SK-MEL-5 (cell line): ENCODE measurements at regions not wholly inside any gene's neighbourhood (a gene's known extent, or its start where the extent isn't known, plus 50 kb on each side); places are given as distances from the start of the nearest gene placed in this dataset.

Source experiments
- DNase-seq: peaks from one replicate; pipeline ENCODE4 v3.0.0-alpha.2; 2016; ENCODE audit warnings: low read depth, low spot score
- in situ Hi-C: cut with HindIII; loops from 2 replicates; pipeline ENCODE4 v1.10.0; 2016; ENCODE audit warnings: low sequenced_read_pairs, high pct_unique_total_duplicates, low pct_unique_long_range_greater_than_20kb

GRCh38 chr4:65170768-65171514 lies 499.3 kb downstream of the EPHA5 start:
- no peak for DNase-seq
- in situ Hi-C loops = no loop called here

DNA sequence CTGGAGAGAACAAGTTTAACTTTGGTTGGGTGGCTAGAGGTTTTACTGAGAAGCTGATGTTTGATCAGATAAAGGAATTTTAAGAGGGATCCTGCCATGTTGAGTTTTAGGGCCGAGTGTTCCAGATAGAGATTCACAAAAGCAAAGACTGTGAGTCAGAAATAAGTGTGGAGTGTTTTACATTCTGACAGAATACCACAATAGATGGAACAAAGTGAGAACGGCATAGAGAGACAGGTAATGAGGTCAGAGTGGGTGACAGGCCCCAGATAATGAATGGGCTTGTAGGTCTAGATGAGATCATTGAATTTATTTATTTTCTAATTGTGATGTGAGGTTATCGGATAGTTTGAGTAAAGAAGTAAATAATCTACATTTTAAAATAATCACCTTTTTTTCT lies 502.6 kb downstream of the EPHA5 start:
- in situ Hi-C loops = no loop called here
- DNase-seq = no peak

GRCh38 chr4:65152205-65152604 lies 518.1 kb downstream of the EPHA5 start:
- in situ Hi-C loops = no loop called here
- DNase-seq = no peak

DNA sequence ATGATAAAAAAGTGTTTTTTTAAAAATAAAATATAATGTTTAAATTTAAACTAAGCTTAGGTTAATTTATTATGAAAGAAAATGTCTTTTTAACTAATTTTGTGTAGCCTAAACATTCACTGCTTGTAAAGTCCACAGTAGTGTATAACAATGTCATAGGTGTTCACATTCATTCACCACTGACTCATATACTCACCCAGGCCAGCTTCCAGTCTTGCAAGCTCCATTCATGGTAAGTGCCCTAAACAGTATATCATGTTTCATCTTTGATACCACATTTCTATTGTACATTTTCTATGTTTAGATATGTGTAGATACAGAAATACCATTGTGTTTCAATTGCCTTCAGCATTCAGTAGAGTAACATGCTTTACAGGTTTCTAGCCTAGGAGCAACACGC lies 530.3 kb downstream of the EPHA5 start:
- DNase-seq = no peak
- in situ Hi-C loops = no loop called here

GRCh38 chr4:65126200-65126599 lies 544.1 kb downstream of the EPHA5 start:
- DNase-seq = no peak

GRCh38 chr4:65120287-65120686 lies 550.0 kb downstream of the EPHA5 start:
- in situ Hi-C loops = no loop called here
- DNase-seq = no peak

More at GRCh38 chr4:65126200-65126599, 544.1 kb downstream of the EPHA5 start:
- in situ Hi-C loops = no loop called here

GRCh38 chr4:65102419-65102818 lies 567.9 kb downstream of the EPHA5 start:
- in situ Hi-C loops = no loop called here
- no peak for DNase-seq

DNA sequence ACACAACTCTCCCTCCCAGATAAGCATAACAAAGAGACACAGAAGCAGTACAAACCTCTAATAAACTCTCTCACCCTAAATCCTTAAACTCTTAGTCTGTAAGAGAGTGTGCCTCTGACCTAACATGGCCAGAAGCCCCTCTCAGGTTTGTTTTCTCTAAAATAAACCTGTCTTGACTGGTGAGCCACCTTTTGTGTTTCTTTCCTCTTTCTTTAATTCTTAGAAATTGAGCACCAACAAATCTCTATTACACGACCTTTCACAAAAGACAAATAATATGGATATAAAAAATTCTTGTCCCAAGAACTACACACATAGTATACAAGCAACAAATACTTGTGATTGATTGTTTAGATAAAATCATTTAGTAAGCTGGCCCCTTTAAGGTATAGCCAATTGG lies 573.7 kb downstream of the EPHA5 start:
- no peak for DNase-seq
- in situ Hi-C loops = no loop called here

GRCh38 chr4:65089666-65090065 lies 580.6 kb downstream of the EPHA5 start:
- peak; percentile 78 for DNase-seq
- in situ Hi-C loops = no loop called here

DNA sequence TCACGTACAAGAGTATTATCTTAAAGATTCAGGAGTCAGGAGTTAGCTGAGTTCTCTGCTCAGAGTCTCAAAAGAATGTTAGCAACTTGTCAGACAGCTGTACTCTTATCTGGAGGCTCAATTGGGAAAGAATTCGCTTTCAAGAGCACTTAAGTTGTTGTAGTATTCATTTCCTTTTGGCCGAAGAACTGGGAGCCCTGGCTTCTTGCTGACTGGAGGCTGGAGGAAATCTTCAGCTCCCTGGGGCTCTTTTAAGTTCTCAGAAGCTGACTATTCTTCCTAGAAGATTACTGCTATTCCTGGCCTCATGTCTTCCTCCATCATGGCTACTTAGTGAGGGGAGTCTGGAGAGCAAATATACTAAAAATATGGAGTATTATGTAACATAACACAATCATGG lies 587.2 kb downstream of the EPHA5 start:
- in situ Hi-C loops = no loop called here
- no peak for DNase-seq

DNA sequence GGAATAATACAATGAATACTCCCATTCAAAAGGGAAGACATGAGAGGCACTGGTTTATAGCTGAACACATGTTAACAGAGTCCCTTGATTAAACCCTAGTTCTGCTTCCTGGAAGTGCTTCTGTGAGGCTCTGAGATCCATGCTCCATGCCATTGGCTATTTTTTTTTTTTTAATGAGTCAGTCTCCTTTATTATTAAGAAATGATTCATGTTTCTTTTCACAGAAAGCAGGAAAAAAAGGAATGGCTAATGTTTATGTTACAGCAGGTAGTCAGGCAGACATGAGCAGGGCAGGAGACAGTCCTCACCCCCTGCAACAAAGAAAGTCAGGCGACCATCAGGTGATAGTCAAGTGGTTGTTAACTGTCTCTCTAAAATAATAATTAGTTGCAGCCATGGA lies 598.7 kb downstream of the EPHA5 start:
- DNase-seq = peak; percentile 2
- in situ Hi-C loops = no loop called here

DNA sequence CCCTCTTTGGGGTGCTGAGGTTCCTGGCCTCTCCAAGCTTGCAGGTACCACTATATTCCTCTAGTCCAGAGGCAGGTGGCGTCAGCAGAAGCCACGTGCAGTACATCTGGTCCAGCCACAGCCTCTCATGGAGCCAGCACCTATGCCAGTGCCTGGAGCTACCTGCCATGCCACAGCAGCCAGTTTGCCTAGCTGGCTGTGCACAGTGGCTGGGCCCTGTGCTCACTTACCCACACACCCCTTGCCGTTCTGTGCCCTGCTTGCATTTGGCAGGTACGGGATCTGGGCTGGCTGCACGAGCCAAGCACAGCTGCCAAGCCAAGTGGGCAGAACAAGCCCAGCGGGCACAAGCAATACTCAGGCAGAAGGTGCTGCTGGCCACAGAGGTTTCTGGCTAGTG lies 601.1 kb downstream of the EPHA5 start:
- in situ Hi-C loops = no loop called here
- no peak for DNase-seq

- in situ Hi-C loops = no loop called here
- no peak for DNase-seq
Measured at GRCh38 chr4:65066106-65066505, 604.2 kb downstream of the EPHA5 start.

GRCh38 chr4:65063601-65064000 lies 606.7 kb downstream of the EPHA5 start:
- in situ Hi-C loops = no loop called here
- no peak for DNase-seq

- in situ Hi-C loops = no loop called here
- no peak for DNase-seq
Measured at GRCh38 chr4:65050786-65051185, 619.5 kb downstream of the EPHA5 start.

DNA sequence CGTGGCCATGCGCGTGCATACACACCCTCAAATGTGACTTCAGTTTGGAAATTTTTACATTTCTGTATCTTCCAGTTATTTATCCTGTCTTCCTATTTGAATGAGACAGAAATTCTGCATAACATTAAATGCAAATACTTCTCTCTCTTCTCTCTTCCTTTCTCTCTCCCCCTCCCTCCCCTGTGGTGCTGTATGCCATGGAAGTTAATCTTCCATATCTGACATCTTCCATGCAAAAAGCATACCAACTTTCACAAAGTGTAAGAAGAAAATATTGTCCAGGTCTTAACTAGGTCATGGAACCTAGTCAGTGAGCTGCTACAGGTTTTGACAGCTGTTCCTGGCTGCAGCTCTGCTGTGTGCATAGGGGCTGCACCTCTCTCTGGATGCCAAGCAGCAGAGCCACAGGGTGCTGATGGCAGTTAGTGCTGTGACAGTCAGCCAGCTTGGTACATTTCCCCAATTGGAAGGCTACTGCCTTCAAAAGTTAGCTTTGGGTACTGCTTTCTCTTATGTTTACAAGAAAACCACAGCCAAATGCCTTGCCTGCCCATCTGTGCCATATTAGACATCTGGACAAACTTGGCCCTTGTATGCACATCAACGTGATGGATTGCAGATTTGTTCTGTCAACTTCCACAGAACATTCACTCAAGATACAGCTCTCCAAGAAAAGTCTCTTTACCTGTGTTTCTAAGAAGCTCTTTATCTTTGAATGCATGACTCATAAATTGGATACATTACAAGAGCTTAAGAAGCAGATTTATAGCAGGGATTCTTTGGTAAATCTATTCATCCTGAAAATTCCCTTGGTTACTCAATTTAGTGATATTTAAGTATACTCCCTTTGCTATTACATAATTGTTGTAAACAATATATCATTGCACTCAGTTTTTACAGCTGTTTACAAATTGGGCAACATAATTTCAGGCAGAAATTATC lies 623.8 kb downstream of the EPHA5 start:
- no peak for DNase-seq
- in situ Hi-C loops = no loop called here

DNA sequence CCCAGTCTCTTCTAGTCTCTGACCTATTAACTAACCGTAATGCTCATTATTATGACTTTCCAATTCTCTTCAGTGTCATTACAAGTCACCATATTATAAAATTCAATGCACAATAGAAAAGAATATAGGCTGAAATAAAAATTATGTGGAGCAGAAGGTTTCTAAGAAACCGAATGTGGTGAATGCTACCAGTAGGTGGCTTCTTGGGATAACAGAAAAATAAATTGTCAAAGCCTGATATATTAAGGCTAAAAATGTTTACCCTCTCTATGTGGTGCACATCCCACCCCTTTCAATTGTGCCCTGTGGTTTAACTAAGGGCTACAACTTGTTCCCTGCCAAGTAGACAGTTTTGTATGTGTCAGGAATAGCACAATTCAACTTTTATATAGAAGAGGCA lies 624.6 kb upstream of the TECRL start:
- in situ Hi-C loops = no loop called here
- no peak for DNase-seq

DNA sequence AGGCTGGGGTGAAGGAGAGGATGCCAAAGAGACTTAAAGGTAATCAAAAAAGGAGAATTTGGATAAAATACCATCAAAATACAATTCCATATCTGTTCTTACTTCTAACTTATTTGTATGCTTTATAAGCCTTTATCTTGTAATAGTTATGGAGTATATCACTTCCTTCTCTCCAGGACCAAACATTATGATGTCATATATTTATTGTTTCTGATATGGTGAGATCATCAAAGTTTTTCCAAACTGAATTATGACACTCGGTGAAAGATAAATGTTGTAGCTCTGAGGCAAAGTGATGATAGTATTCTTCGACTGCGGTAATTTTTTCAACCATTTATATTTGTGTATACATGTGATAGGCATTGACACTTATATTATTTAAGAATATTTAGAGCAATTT lies 619.3 kb upstream of the TECRL start:
- in situ Hi-C loops = no loop called here
- DNase-seq = no peak
